GM12878 (cell line): ENCODE measurements at regions not wholly inside any gene's neighbourhood (a gene's known extent, or its start where the extent isn't known, plus 50 kb on each side); places are given as distances from the start of the nearest gene placed in this dataset.

Source experiments
- ATAC-seq: fragments of 200-7000 bp; cut with Tn5 transposase; 3 replicates; pipeline ENCODE4 v1.9.1; 2020; ENCODE audit warnings: mild to moderate bottlenecking, moderate library complexity
- BruUV-seq: library from RNA; stranded (reverse); fragments of 400-500 nt; replicated peaks from 2 replicates; lab custom pipeline; 2021; lab: Mats Ljungman, UMichigan
- CTCF ChIA-PET: fragments of 300-600 bp; sonication (Branson Sonifier 250); formaldehyde crosslinking; extraction: SDS; loops from one replicate; lab custom pipeline; 2021; ENCODE audit warnings: inconsistent platforms; lab: Yijun Ruan, JAX
- POLR2A ChIA-PET: fragments of 350-600 bp; formaldehyde crosslinking; extraction: SDS; loops from one replicate; lab custom pipeline; 2021; ENCODE audit warnings: inconsistent platforms; lab: Charles Lee
- RAD21 ChIA-PET: fragments of 300-600 bp; sonication (Branson Sonifier 250); formaldehyde crosslinking; loops from one replicate; lab custom pipeline; 2023; ENCODE audit warnings: antibody characterized with exemption; ENCODE audit not compliant: unreplicated experiment; lab: Charles Lee
- SMC1A ChIA-PET: fragments of 300-600 bp; sonication (Branson Sonifier 250); formaldehyde crosslinking; loops from one replicate; lab custom pipeline; 2023; ENCODE audit not compliant: unreplicated experiment, uncharacterized antibody; lab: Charles Lee
- DNase-seq: peaks from one replicate; pipeline ENCODE4 v3.0.0-alpha.2; 2011; ENCODE audit warnings: low read depth, low spot score
- FAIRE-seq: peaks from 3 replicates; lab custom pipeline; 2011; peaks lifted over from hg19 to GRCh38; lab: Jason Lieb, UNC
- H2AFZ ChIP-seq: 2 replicates; pipeline ENCODE4 v1.6.0; 2011; ENCODE audit warnings: low read depth, low read length, control low read depth; ENCODE audit not compliant: control insufficient read depth
- H3K27ac ChIP-seq: 2 replicates; pipeline ENCODE4 v1.5.1; 2011; ENCODE audit warnings: control low read depth; ENCODE audit not compliant: control insufficient read depth, insufficient read depth
- H3K27me3 ChIP-seq, 2 experiments: replicated peaks in 1 of 2; 2 replicates each; pipeline versions ENCODE4 v1.6.0 to v1.6.1; 2011; ENCODE audit warnings: low read length in 1 of 2; ENCODE audit not compliant: control insufficient read depth in 2 of 2, insufficient read depth in 2 of 2
- H3K36me3 ChIP-seq, 2 experiments: 2 replicates each; pipeline ENCODE4 v1.5.1; 2011; ENCODE audit warnings: low read length in 1 of 2; ENCODE audit not compliant: control insufficient read depth in 2 of 2, insufficient read depth in 2 of 2
- H3K4me1 ChIP-seq: 2 replicates; pipeline ENCODE4 v1.6.1; 2011; ENCODE audit warnings: mild to moderate bottlenecking, low read length, moderate library complexity, mixed read lengths; ENCODE audit not compliant: control insufficient read depth, insufficient read depth
- H3K4me2 ChIP-seq: 2 replicates; pipeline ENCODE4 v1.6.0; 2011; ENCODE audit warnings: control low read depth; ENCODE audit not compliant: control insufficient read depth, insufficient read depth
- H3K4me3 ChIP-seq: fragments of 200-600 bp; sonication (generic); 2 replicates; pipeline ENCODE4 v1.5.1; 2016
- H3K79me2 ChIP-seq: 2 replicates; pipeline ENCODE4 v1.6.0; 2011; ENCODE audit warnings: low read length; ENCODE audit not compliant: control insufficient read depth, insufficient read depth
- H3K9ac ChIP-seq: 2 replicates; pipeline ENCODE4 v1.8.0; 2011; ENCODE audit warnings: low read length, control low read depth, mixed read lengths; ENCODE audit not compliant: control insufficient read depth, insufficient read depth
- H3K9me3 ChIP-seq: replicated peaks from 3 replicates; pipeline ENCODE4 v1.5.1; 2011; ENCODE audit warnings: mild to moderate bottlenecking, low read length; ENCODE audit not compliant: control insufficient read depth, insufficient read depth
- H4K20me1 ChIP-seq: 2 replicates; pipeline ENCODE4 v1.6.0; 2011; ENCODE audit not compliant: control insufficient read depth, insufficient read depth
- ATF7 ChIP-seq: fragments of 450-650 bp; IDR thresholded peaks from 2 replicates; pipeline ENCODE4 v1.6.1; 2016; ENCODE audit warnings: low read depth, mild to moderate bottlenecking
- BACH1 ChIP-seq: fragments of 450-650 bp; IDR thresholded peaks from 2 replicates; pipeline ENCODE4 v1.6.1; 2017; ENCODE audit warnings: mild to moderate bottlenecking, borderline replicate concordance
- BCL11A ChIP-seq: IDR thresholded peaks from 2 replicates; pipeline ENCODE4 v1.6.1; 2011; ENCODE audit warnings: low read depth, low read length
- BHLHE40 ChIP-seq, 2 experiments: fragments of 450-650 bp in 1 of 2; IDR thresholded peaks; 2 replicates each; pipeline ENCODE4 v1.6.1; 2011 to 2017; ENCODE audit warnings: low read depth in 2 of 2, borderline replicate concordance in 1 of 2, improper control_type of control experiment in 1 of 2, low read length in 1 of 2, mild to moderate bottlenecking in 1 of 2
- IRF3 ChIP-seq: fragments of 450-650 bp; IDR thresholded peaks from 2 replicates; pipeline ENCODE4 v1.6.1; 2014; ENCODE audit warnings: mild to moderate bottlenecking
- KAT2A ChIP-seq: conservative IDR thresholded peaks from 2 replicates; pipeline ENCODE4 v1.6.1; 2011; ENCODE audit warnings: low read depth, low read length; ENCODE audit not compliant: control insufficient read depth
- NFXL1 ChIP-seq: fragments of 450-650 bp; IDR thresholded peaks from 2 replicates; pipeline ENCODE4 v1.6.1; 2017; ENCODE audit warnings: antibody characterized with exemption, mild to moderate bottlenecking, borderline replicate concordance
- NFYA ChIP-seq: IDR thresholded peaks from 2 replicates; pipeline ENCODE4 v1.6.1; 2011; ENCODE audit warnings: low read depth, mild to moderate bottlenecking, low read length, improper control_type of control experiment, borderline replicate concordance
- NKRF ChIP-seq: fragments of 450-650 bp; conservative IDR thresholded peaks from 2 replicates; pipeline ENCODE4 v1.6.1; 2017; ENCODE audit warnings: mild to moderate bottlenecking, moderate library complexity
- PAX8 ChIP-seq: fragments of 450-650 bp; IDR thresholded peaks from 2 replicates; pipeline ENCODE4 v1.6.1; 2017; ENCODE audit warnings: mild to moderate bottlenecking, moderate library complexity
- PML ChIP-seq: IDR thresholded peaks from 2 replicates; pipeline ENCODE4 v1.6.1; 2012; ENCODE audit warnings: low read length, inconsistent platforms
- POLR2A ChIP-seq: IDR thresholded peaks from 2 replicates; pipeline ENCODE4 v1.6.1; 2011; ENCODE audit warnings: low read depth, mild to moderate bottlenecking, low read length
- SMAD1 ChIP-seq: fragments of 450-650 bp; IDR thresholded peaks from 2 replicates; pipeline ENCODE4 v1.6.1; 2018; ENCODE audit warnings: mild to moderate bottlenecking, low read depth; ENCODE audit not compliant: partially characterized antibody
- SMAD5 ChIP-seq: IDR thresholded peaks from 2 replicates; pipeline ENCODE4 v1.6.1; 2016; ENCODE audit warnings: antibody characterized with exemption, low read depth
- STAT1 ChIP-seq: fragments of 450-650 bp; conservative IDR thresholded peaks from 2 replicates; pipeline ENCODE4 v1.6.1; 2014; ENCODE audit warnings: antibody characterized with exemption, mild to moderate bottlenecking
- TBL1XR1 ChIP-seq: IDR thresholded peaks from 2 replicates; pipeline ENCODE4 v1.6.1; 2012; ENCODE audit warnings: low read depth, low read length, improper control_type of control experiment
- WGBS: methylation state at CpG from one replicate; pipeline ENCODE4 v1.1.6; 2016; ENCODE audit warnings: low lambda C conversion rate; ENCODE audit not compliant: insufficient replicate concordance, insufficient coverage; ENCODE audit errors: missing lambda C conversion rate; 5-methylcytosine and 5-hydroxymethylcytosine counted together
- in situ Hi-C: fragments of 300-500 bp; cut with MboI; formaldehyde crosslinking; loops from 9 replicates; pipeline ENCODE4 v1.14.3; 2018; ENCODE audit warnings: mixed read lengths
- intact Hi-C: fragments of 100-400 bp; cut with micrococcal nuclease; formaldehyde crosslinking; loops from one replicate; pipeline ENCODE4 v1.14.2; 2022; ENCODE audit not compliant: unreplicated experiment
- TF ChIP-seq, protein P1 (sequence below): IDR thresholded peaks from 2 replicates; pipeline ENCODE4 v1.6.1; 2011; ENCODE audit warnings: borderline replicate concordance, low read depth, mild to moderate bottlenecking, moderate library complexity, low read length; ENCODE audit not compliant: insufficient read depth, poor library complexity, severe bottlenecking
- TF ChIP-seq, protein P2 (sequence below), 3 experiments: IDR thresholded peaks in 2 of 3; conservative IDR thresholded peaks in 1 of 3; 2 replicates each; pipeline ENCODE4 v1.5.1; 2011; ENCODE audit warnings: low read depth in 3 of 3, low read length in 3 of 3, mild to moderate bottlenecking in 3 of 3, control low read depth in 2 of 3, moderate library complexity in 2 of 3, inconsistent platforms in 1 of 3, mixed read lengths in 1 of 3; ENCODE audit not compliant: control insufficient read depth in 2 of 3, insufficient read depth in 1 of 3; ENCODE audit errors: extremely low read depth in 1 of 3

GRCh38 chr7:15805891-15806290 is 119.4 kb upstream of the MEOX2 start:
- no peaks in the 10 kb centered on the region for H3K27me3 ChIP-seq
- no peak for FAIRE-seq
- POLR2A ChIA-PET = no interaction called here
- no peak overlapping the region for H3K4me3 ChIP-seq
- in situ Hi-C loops (no loop called here), intact Hi-C loops (no loop called here)
- H3K9ac ChIP-seq = no peak overlapping the region
- no peak overlapping the region for H3K27ac ChIP-seq
- no peaks in the 10 kb centered on the region for H3K36me3 ChIP-seq
- CTCF ChIA-PET = no interaction called here
- no TSS peak for BruUV-seq
- no peaks in the 10 kb centered on the region for H3K79me2 ChIP-seq
- no peaks in the 10 kb centered on the region for H3K4me1 ChIP-seq
- H2AFZ ChIP-seq = no peak overlapping the region
- no peaks in the 10 kb centered on the region for H4K20me1 ChIP-seq
- H3K4me2 ChIP-seq = no peak overlapping the region
- WGBS = 0% methylated on average over 2 of the region's 2 CpGs
- SMC1A ChIA-PET = no interaction called here
- no peaks in the 10 kb centered on the region for H3K9me3 ChIP-seq
- no peak for DNase-seq
- RAD21 ChIA-PET = no interaction called here
- no peak for ATAC-seq
- TF ChIP-seq, protein P1, sequence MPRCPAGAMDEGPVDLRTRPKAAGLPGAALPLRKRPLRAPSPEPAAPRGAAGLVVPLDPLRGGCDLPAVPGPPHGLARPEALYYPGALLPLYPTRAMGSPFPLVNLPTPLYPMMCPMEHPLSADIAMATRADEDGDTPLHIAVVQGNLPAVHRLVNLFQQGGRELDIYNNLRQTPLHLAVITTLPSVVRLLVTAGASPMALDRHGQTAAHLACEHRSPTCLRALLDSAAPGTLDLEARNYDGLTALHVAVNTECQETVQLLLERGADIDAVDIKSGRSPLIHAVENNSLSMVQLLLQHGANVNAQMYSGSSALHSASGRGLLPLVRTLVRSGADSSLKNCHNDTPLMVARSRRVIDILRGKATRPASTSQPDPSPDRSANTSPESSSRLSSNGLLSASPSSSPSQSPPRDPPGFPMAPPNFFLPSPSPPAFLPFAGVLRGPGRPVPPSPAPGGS = no peak
- TF ChIP-seq NKRF = no peak
- no peak for TF ChIP-seq PML
- TF ChIP-seq IRF3 = no peak
- TF ChIP-seq BHLHE40 (IDR thresholded peaks at IDR 0.05; ENCODE audit: borderline replicate concordance in 1 of 2, low read depth in 2 of 2, low read length in 1 of 2) = no peak
- no peak for TF ChIP-seq NFYA
- no peak for TF ChIP-seq PAX8
- TF ChIP-seq SMAD5 = no peak
- TF ChIP-seq BACH1 = no peak
- TF ChIP-seq TBL1XR1 = no peak
- no peak for TF ChIP-seq STAT1
- TF ChIP-seq, protein P2, sequence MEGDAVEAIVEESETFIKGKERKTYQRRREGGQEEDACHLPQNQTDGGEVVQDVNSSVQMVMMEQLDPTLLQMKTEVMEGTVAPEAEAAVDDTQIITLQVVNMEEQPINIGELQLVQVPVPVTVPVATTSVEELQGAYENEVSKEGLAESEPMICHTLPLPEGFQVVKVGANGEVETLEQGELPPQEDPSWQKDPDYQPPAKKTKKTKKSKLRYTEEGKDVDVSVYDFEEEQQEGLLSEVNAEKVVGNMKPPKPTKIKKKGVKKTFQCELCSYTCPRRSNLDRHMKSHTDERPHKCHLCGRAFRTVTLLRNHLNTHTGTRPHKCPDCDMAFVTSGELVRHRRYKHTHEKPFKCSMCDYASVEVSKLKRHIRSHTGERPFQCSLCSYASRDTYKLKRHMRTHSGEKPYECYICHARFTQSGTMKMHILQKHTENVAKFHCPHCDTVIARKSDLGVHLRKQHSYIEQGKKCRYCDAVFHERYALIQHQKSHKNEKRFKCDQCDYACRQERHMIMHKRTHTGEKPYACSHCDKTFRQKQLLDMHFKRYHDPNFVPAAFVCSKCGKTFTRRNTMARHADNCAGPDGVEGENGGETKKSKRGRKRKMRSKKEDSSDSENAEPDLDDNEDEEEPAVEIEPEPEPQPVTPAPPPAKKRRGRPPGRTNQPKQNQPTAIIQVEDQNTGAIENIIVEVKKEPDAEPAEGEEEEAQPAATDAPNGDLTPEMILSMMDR (IDR thresholded peaks at IDR 0.05 in 2 of 3, conservative IDR thresholded peaks at IDR 0.05 in 1 of 3; ENCODE audit: control insufficient read depth in 2 of 3, extremely low read depth in 1 of 3, insufficient read depth in 1 of 3, low read depth in 3 of 3, low read length in 3 of 3) = no peak
- no peak for TF ChIP-seq ATF7
- TF ChIP-seq SMAD1 = no peak
- no peak for TF ChIP-seq KAT2A
- no peak for TF ChIP-seq POLR2A
- no peak for TF ChIP-seq BCL11A
- TF ChIP-seq NFXL1 = no peak
